Small intestine (tissue), 7 donors: ENCODE measurements at regions not wholly inside any gene's neighbourhood (a gene's known extent, or its start where the extent isn't known, plus 50 kb on each side); places are given as distances from the start of the nearest gene placed in this dataset.
"Not testable (repeated sequence)": the region's sequence is repeated elsewhere in the genome, so short reads cannot be mapped to it uniquely, and the experiment has no call there.

ENCODE experiments used
- DNase-seq, 2 donors: peaks; one replicate each; pipeline versions ENCODE4 v3.0.0 to v3.0.0-alpha.2; 2013
- FAIRE-seq: peaks from 2 replicates; lab custom pipeline; 2012; peaks lifted over from hg19 to GRCh38; lab: Jason Lieb, UNC
- H3K27ac ChIP-seq, 3 donors: one replicate each; pipeline ENCODE4 v1.5.1; 2013; ENCODE audit warnings: low read length in 2 of 3, mild to moderate bottlenecking in 2 of 3, control low read depth in 1 of 3, inconsistent platforms in 1 of 3, low read depth in 1 of 3, moderate library complexity in 1 of 3
- H3K27me3 ChIP-seq, 3 donors: one replicate each; pipeline ENCODE4 v1.6.1; 2013; ENCODE audit warnings: low read length in 3 of 3, inconsistent platforms in 1 of 3; ENCODE audit not compliant: control insufficient read depth in 3 of 3, insufficient read depth in 3 of 3
- H3K36me3 ChIP-seq, 3 donors: one replicate each; pipeline ENCODE4 v1.6.1; 2013; ENCODE audit warnings: low read length in 3 of 3, inconsistent platforms in 1 of 3, low read depth in 1 of 3, mild to moderate bottlenecking in 1 of 3, moderate library complexity in 1 of 3; ENCODE audit not compliant: control insufficient read depth in 3 of 3, insufficient read depth in 2 of 3
- H3K4me1 ChIP-seq, 3 donors: one replicate each; pipeline ENCODE4 v1.6.1; 2013; ENCODE audit warnings: low read length in 2 of 3, inconsistent platforms in 1 of 3, low read depth in 1 of 3, mild to moderate bottlenecking in 1 of 3, moderate library complexity in 1 of 3; ENCODE audit not compliant: control insufficient read depth in 3 of 3, insufficient read depth in 2 of 3
- H3K4me3 ChIP-seq, 3 donors: one replicate each; pipeline ENCODE4 v1.5.1; 2013; ENCODE audit warnings: low read length in 3 of 3, control low read depth in 1 of 3, inconsistent platforms in 1 of 3, low read depth in 1 of 3, mild to moderate bottlenecking in 1 of 3, moderate library complexity in 1 of 3
- H3K9me3 ChIP-seq, 2 donors: one replicate each; pipeline ENCODE4 v1.6.1; 2013; ENCODE audit warnings: low read depth in 1 of 2, low read length in 1 of 2; ENCODE audit not compliant: control insufficient read depth in 2 of 2, insufficient read depth in 1 of 2
- WGBS, 3 donors: extraction: QIAGEN DNeasy Blood & Tissue Kit; methylation state at CpG; one replicate each; pipeline ENCODE4 v1.1.7; 2013; 5-methylcytosine and 5-hydroxymethylcytosine counted together
- donor health status: healthy with polysubstance abuse.
- donor health status: control.
- donor health status: control.
- donor health status: Bipolar disorder and iron deficiency.
- donor health status: healthy.

DNA sequence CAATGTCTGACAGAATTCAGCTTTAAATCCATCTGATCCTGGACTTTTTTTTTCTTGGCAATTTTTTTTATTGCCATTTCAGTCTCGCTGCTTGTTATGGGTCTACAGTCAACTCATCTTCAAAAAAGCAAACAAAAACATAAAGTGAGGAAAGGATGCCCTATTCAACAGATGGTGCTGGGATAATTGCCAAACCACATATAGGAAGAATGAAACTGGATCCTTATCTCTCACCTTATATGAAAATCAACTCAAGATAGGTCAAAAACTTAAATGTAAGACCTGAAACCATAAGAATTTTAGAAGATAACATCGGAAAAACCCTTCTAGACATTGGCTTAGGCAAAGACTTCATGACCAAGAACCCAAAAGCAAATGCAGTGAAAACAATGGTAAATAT lies 389.1 kb upstream of the ST8SIA4 start:
- no peaks in the 10 kb centered on the region for H3K4me1 ChIP-seq
- DNase-seq (no peak), FAIRE-seq (no peak)
- no peaks in the 10 kb centered on the region for H3K9me3 ChIP-seq
- H3K27me3 ChIP-seq: no peaks in the 10 kb centered on the region
- H3K36me3 ChIP-seq: no peaks in the 10 kb centered on the region
- H3K27ac ChIP-seq: no peak overlapping the region
- 67 to 70% (median 69%) methylated on average over 2 of the region's 2 CpGs for WGBS, 3 donors
- no peak overlapping the region for H3K4me3 ChIP-seq

GRCh38 chr5:101290761-101291160 lies 387.7 kb upstream of the ST8SIA4 start:
- H3K4me3 ChIP-seq, H3K4me1 ChIP-seq, H3K27ac ChIP-seq, DNase-seq, H3K36me3 ChIP-seq, FAIRE-seq, H3K27me3 ChIP-seq, H3K9me3 ChIP-seq: not testable (repeated sequence)
- WGBS, 3 donors: 86 to 90% (median 89%) methylated on average over 1 of the region's 1 CpG

DNA sequence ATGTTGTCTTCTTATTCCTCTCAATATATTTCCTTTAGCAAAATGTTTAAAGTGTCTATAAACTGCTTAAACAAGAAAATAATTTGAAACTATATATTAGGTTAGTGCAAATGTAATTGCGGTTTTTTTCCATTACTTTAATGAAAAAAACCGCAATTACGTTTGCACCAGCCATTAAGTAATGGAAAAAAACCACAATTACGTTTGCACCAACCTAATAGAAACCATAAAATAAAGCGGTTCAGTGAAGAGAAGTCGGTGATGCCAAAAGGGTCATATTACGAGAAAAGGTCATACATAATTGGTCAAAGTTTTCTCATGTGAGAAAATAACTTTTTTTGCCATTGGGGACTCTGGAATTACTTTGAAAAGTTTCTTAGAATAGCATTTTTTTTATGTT lies 385.6 kb upstream of the ST8SIA4 start:
- Histone ChIP-seq H3K36me3 (no peaks in the 10 kb centered on the region), H3K27ac (no peak overlapping the region), H3K27me3 (no peaks in the 10 kb centered on the region), H3K9me3 (no peaks in the 10 kb centered on the region), H3K4me3 (no peak overlapping the region), H3K4me1 (no peaks in the 10 kb centered on the region)
- DNase-seq: no peak
- FAIRE-seq: no peak
- 80 to 88% (median 87%) methylated on average over 7 of the region's 7 CpGs for WGBS, 3 donors

DNA sequence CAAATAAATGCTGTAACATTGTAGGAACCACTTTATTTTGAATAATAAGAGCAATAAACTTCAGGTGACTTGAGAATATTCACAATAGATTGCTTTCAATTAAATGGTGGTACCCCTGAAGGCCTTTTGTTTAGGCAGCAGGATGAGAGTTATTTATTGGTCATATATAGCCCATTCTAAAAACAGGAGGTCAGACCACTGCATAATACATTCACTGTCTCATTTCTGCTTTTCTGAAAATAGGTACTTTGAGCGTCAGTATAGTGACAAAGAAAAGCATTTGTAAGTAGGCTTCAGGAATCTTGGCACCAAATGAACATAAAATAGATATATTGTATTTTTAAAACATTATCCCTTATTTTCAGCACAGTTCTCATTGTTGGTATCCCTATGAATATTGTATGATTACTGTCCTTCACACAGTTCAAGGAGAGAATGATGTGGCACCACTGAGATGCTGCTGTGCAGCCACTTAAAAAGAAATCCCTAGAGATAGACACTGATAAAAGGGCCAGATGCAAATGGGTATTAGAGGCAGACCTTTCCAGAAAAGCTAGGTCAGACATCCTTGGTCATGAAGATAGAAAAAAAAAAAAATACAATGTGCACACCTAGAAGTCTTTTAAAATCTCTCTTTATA lies 381.8 kb upstream of the ST8SIA4 start:
- Histone ChIP-seq H3K36me3 (no peaks in the 10 kb centered on the region), H3K4me3 (no peak overlapping the region), H3K27me3 (no peaks in the 10 kb centered on the region), H3K9me3 (no peaks in the 10 kb centered on the region), H3K27ac (no peak overlapping the region), H3K4me1 (no peaks in the 10 kb centered on the region)
- FAIRE-seq (no peak), DNase-seq (no peak)
- WGBS, 3 donors: 57 to 85% (median 82%) methylated on average over 1 of the region's 1 CpG

DNA sequence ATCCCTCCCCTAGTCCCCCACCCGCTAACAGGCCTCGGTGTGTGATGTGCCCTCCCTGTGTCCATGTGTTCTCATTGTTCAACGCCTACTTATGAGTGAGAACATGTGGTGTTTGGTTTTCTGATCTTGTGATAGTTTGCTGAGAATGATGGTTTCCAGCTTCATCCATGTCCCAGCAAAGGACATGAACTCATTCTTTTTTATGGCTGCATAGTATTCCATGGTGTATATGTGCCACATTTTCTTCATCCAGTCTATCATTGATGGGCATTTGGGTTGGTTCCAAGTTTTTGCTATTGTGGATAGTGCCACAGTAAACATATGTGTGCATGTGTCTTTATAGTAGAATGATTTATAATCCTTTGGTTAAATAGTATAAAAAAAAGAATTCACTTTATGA lies 380.9 kb upstream of the ST8SIA4 start:
- WGBS, 3 donors: 91 to 94% (median 91%) methylated on average over 3 of the region's 3 CpGs
- H3K27ac ChIP-seq, DNase-seq, H3K27me3 ChIP-seq, H3K9me3 ChIP-seq, H3K4me3 ChIP-seq, FAIRE-seq, H3K36me3 ChIP-seq, H3K4me1 ChIP-seq: not testable (repeated sequence)

DNA sequence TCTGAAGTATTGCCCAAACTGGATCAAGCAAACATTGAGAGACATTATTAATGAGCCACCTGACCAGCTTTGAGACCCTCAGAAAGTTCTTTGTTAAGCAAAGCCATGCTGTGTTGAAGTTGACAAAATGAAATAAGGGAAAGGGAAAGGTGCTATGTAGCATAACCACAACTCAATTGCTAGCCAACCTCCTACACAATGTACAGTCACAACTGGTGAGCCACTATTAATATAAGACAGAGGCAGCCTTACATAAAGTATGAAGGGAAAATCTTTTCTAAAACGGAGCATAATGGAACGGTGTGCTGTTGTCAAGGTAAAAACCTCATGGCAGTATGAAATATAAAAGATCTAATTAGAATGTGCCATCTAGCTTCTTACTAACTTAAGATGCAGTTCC lies 375.8 kb upstream of the ST8SIA4 start:
- DNase-seq (no peak), FAIRE-seq (no peak)
- Histone ChIP-seq H3K36me3 (no peaks in the 10 kb centered on the region), H3K27me3 (no peaks in the 10 kb centered on the region), H3K27ac (no peak overlapping the region), H3K4me1 (no peaks in the 10 kb centered on the region), H3K4me3 (no peak overlapping the region), H3K9me3 (no peaks in the 10 kb centered on the region)
- 90 to 94% (median 91%) methylated on average over 2 of the region's 2 CpGs for WGBS, 3 donors

- DNase-seq (no peak), FAIRE-seq (no peak)
- no peaks in the 10 kb centered on the region for H3K4me1 ChIP-seq
- no peak overlapping the region for H3K27ac ChIP-seq
- H3K36me3 ChIP-seq: no peaks in the 10 kb centered on the region
- no peaks in the 10 kb centered on the region for H3K27me3 ChIP-seq
- H3K4me3 ChIP-seq: no peak overlapping the region
- 60 to 78% (median 65%) methylated on average over 5 of the region's 5 CpGs for WGBS, 3 donors
- no peaks in the 10 kb centered on the region for H3K9me3 ChIP-seq
Measured at GRCh38 chr5:101278011-101278687, 375.1 kb upstream of the ST8SIA4 start.

- WGBS, 3 donors: 70 to 82% (median 75%) methylated on average over 2 of the region's 2 CpGs
- FAIRE-seq: no peak
- no peaks in the 10 kb centered on the region for H3K9me3 ChIP-seq
- no peak overlapping the region for H3K27ac ChIP-seq
- no peaks in the 10 kb centered on the region for H3K4me1 ChIP-seq
- no peaks in the 10 kb centered on the region for H3K27me3 ChIP-seq
- no peak for DNase-seq
- H3K36me3 ChIP-seq: no peaks in the 10 kb centered on the region
- no peak overlapping the region for H3K4me3 ChIP-seq
Measured at GRCh38 chr5:101271945-101272344, 368.9 kb upstream of the ST8SIA4 start.

- H3K4me1 ChIP-seq: no peaks in the 10 kb centered on the region
- H3K9me3 ChIP-seq: no peaks in the 10 kb centered on the region
- no peaks in the 10 kb centered on the region for H3K36me3 ChIP-seq
- H3K27me3 ChIP-seq: no peaks in the 10 kb centered on the region
- no peak overlapping the region for H3K4me3 ChIP-seq
- FAIRE-seq: no peak
- no peak for DNase-seq
- H3K27ac ChIP-seq: no peak overlapping the region
- 51 to 75% (median 74%) methylated on average over 2 of the region's 2 CpGs for WGBS, 3 donors
Measured at GRCh38 chr5:101271416-101271815, 368.3 kb upstream of the ST8SIA4 start.
